ENCODE measurements at regions not wholly inside any gene's neighbourhood (a gene's known extent, or its start where the extent isn't known, plus 50 kb on each side); places are given as distances from the start of the nearest gene placed in this dataset.

- Histone ChIP-seq H3K9me2 (replicated peaks; ENCODE audit: insufficient read depth) (no peaks in the 10 kb centered on the region), H3K79me2 (peaks cover 10% of the 10 kb centered on the region), H3K27ac (no peak overlapping the region), H2AFZ (no peak overlapping the region), H4K20me1 (ENCODE audit: insufficient read depth, poor library complexity, severe bottlenecking) (no peaks in the 10 kb centered on the region), H3K4me2 (no peak overlapping the region), H3K27me3 (no peaks in the 10 kb centered on the region), H3K4me1 (ENCODE audit: insufficient read depth) (peaks cover 15% of the 10 kb centered on the region), H3K9me3 (ENCODE audit: low read depth) (no peaks in the 10 kb centered on the region), H3K4me3 (no peak overlapping the region), H3K36me3 (replicated peaks; ENCODE audit: insufficient read depth, low read depth) (no peaks in the 10 kb centered on the region)
- WGBS (ENCODE audit: low lambda C conversion rate, missing lambda C conversion rate), result 98% methylated on average over 3 of the region's 3 CpGs
- DNase-seq (ENCODE audit: low spot score), result no peak
- no peak for TF ChIP-seq EZH2phosphoT487 (IDR thresholded peaks at IDR 0.05; ENCODE audit: low read depth, severe bottlenecking, unreplicated experiment)
- TF ChIP-seq EZH2 (IDR thresholded peaks at IDR 0.05; ENCODE audit: borderline replicate concordance), result no peak
- TF ChIP-seq CTCF (IDR thresholded peaks at IDR 0.05; ENCODE audit: poor library complexity), result no peak
Observed at GRCh38 chr2:196257086-196257485, 85.7 kb upstream of the STK17B start.

- Histone ChIP-seq H3K79me2 (peaks cover 18% of the 10 kb centered on the region), H3K4me2 (no peak overlapping the region), H3K27me3 (no peaks in the 10 kb centered on the region), H3K4me3 (no peak overlapping the region), H4K20me1 (ENCODE audit: insufficient read depth, poor library complexity, severe bottlenecking) (no peaks in the 10 kb centered on the region), H3K9me2 (replicated peaks; ENCODE audit: insufficient read depth) (no peaks in the 10 kb centered on the region), H3K36me3 (replicated peaks; ENCODE audit: insufficient read depth, low read depth) (no peaks in the 10 kb centered on the region), H2AFZ (no peak overlapping the region), H3K4me1 (ENCODE audit: insufficient read depth) (peaks cover 26% of the 10 kb centered on the region), H3K27ac (no peak overlapping the region), H3K9me3 (ENCODE audit: low read depth) (no peaks in the 10 kb centered on the region)
- TF ChIP-seq EZH2 (IDR thresholded peaks at IDR 0.05; ENCODE audit: borderline replicate concordance) (no peak), CTCF (IDR thresholded peaks at IDR 0.05; ENCODE audit: poor library complexity) (no peak), EZH2phosphoT487 (IDR thresholded peaks at IDR 0.05; ENCODE audit: low read depth, severe bottlenecking, unreplicated experiment) (no peak)
- no peak for DNase-seq (ENCODE audit: low spot score)
Observed at GRCh38 chr2:196258407-196258806, 87.0 kb upstream of the STK17B start.

DNA sequence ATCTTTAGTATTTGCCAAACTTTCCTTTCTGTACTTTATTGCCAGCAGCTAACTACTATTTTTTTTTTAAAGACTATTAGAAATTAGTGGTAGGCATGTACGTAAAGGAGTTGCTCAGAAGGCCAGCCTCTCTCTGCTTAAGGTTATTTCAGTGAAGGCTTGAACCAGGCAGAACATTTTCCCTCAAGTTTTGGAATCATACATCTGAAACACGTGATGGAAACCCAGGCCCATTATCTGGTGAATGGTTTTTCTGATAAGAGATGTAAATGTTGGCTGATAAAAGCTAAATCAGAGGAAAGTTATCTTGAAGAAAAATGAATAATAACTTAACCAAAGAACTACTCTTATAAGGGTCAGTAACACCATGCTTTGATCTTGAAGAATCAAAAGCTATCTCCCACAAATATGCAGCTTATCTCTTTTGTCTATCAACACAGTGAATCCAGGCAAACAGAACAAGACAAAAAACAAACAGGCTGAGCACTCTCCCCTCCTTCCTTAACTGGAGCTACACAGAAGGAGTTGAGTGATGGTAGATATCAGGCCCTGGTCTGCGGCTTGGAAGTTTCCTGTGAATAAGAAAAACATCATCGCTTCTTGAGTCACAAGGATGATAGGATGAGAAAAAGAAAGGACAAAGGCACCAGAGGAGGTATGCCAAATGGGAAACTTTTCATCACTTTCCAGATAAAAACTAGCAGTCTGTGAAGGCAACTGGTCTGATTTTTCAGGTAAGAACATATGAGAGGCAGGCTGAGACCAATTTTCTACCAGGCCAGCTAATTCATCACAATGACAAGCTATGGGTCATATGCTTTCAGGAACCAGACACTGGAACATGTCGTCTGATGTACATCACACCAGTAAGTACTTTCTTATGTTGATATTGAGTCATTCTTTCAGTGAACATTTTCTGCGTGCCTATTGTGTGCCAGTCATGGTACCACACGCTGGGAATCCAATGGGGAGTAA is 88.4 kb upstream of the STK17B start:
- Histone ChIP-seq H3K9me2 (replicated peaks; ENCODE audit: insufficient read depth) (no peaks in the 10 kb centered on the region), H3K79me2 (peaks cover 18% of the 10 kb centered on the region), H2AFZ (peak overlapping the region; percentile 8), H4K20me1 (ENCODE audit: insufficient read depth, poor library complexity, severe bottlenecking) (no peaks in the 10 kb centered on the region), H3K27ac (peak overlapping the region; percentile 86), H3K9me3 (ENCODE audit: low read depth) (no peaks in the 10 kb centered on the region), H3K27me3 (no peaks in the 10 kb centered on the region), H3K36me3 (replicated peaks; ENCODE audit: insufficient read depth, low read depth) (no peaks in the 10 kb centered on the region), H3K4me2 (peak overlapping the region; percentile 60), H3K4me3 (no peak overlapping the region), H3K4me1 (ENCODE audit: insufficient read depth) (peaks cover 28% of the 10 kb centered on the region)
- 27% methylated on average over 7 of the region's 7 CpGs for WGBS (ENCODE audit: low lambda C conversion rate, missing lambda C conversion rate)
- no peak for TF ChIP-seq EZH2 (IDR thresholded peaks at IDR 0.05; ENCODE audit: borderline replicate concordance)
- TF ChIP-seq EZH2phosphoT487 (IDR thresholded peaks at IDR 0.05; ENCODE audit: low read depth, severe bottlenecking, unreplicated experiment), result peak; percentile 60
- peak; percentile 30 for DNase-seq (ENCODE audit: low spot score)

GRCh38 chr2:196260546-196260945 is 89.2 kb upstream of the STK17B start:
- H3K36me3 ChIP-seq (replicated peaks; ENCODE audit: insufficient read depth, low read depth), result no peaks in the 10 kb centered on the region
- DNase-seq (ENCODE audit: low spot score), result no peak
- peaks cover 18% of the 10 kb centered on the region for H3K79me2 ChIP-seq
- no peaks in the 10 kb centered on the region for H3K9me3 ChIP-seq (ENCODE audit: low read depth)
- H3K4me3 ChIP-seq, result peak overlapping the region; percentile 17
- H4K20me1 ChIP-seq (ENCODE audit: insufficient read depth, poor library complexity, severe bottlenecking), result no peaks in the 10 kb centered on the region
- peak overlapping the region; percentile 86 for H3K27ac ChIP-seq
- H3K27me3 ChIP-seq, result no peaks in the 10 kb centered on the region
- peak overlapping the region; percentile 60 for H3K4me2 ChIP-seq
- peak overlapping the region; percentile 8 for H2AFZ ChIP-seq
- TF ChIP-seq EZH2phosphoT487 (IDR thresholded peaks at IDR 0.05; ENCODE audit: low read depth, severe bottlenecking, unreplicated experiment) (no peak), EZH2 (IDR thresholded peaks at IDR 0.05; ENCODE audit: borderline replicate concordance) (no peak), CTCF (IDR thresholded peaks at IDR 0.05; ENCODE audit: poor library complexity) (no peak)
- no peaks in the 10 kb centered on the region for H3K9me2 ChIP-seq (replicated peaks; ENCODE audit: insufficient read depth)
- H3K4me1 ChIP-seq (ENCODE audit: insufficient read depth), result peaks cover 28% of the 10 kb centered on the region
- WGBS (ENCODE audit: low lambda C conversion rate, missing lambda C conversion rate), result 62% methylated on average over 5 of the region's 5 CpGs

All from hepatocyte (in vitro differentiated cells).